ENCODE measurements at regions not wholly inside any gene's neighbourhood (a gene's known extent, or its start where the extent isn't known, plus 50 kb on each side); places are given as distances from the start of the nearest gene placed in this dataset.

DNA sequence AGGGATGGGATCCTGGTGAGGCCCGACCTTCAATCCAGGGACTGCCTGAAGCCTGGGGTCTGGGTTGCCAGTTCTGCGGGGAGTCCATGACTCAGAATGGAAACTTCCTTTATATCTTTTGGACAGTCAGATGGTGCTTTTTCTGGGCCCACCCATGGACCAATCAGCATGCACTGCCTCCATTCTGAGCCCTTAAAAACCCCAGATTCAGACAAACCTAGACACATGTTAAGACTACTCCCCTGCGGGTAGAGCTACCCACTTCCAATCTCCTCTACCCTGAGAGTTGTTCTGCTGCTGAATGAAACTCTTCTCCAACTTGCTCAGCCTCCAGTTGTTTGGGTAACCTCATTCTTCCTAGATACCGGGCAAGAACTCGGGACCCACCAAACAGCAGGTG lies 1315.2 kb upstream of the MIR17HG start:
- TF ChIP-seq, protein P1, sequence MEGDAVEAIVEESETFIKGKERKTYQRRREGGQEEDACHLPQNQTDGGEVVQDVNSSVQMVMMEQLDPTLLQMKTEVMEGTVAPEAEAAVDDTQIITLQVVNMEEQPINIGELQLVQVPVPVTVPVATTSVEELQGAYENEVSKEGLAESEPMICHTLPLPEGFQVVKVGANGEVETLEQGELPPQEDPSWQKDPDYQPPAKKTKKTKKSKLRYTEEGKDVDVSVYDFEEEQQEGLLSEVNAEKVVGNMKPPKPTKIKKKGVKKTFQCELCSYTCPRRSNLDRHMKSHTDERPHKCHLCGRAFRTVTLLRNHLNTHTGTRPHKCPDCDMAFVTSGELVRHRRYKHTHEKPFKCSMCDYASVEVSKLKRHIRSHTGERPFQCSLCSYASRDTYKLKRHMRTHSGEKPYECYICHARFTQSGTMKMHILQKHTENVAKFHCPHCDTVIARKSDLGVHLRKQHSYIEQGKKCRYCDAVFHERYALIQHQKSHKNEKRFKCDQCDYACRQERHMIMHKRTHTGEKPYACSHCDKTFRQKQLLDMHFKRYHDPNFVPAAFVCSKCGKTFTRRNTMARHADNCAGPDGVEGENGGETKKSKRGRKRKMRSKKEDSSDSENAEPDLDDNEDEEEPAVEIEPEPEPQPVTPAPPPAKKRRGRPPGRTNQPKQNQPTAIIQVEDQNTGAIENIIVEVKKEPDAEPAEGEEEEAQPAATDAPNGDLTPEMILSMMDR (IDR thresholded peaks at IDR 0.05; ENCODE audit: low read depth, low read length, missing input control), result no peak
- TF ChIP-seq RAD21 (IDR thresholded peaks at IDR 0.05), result no peak
- no peak for TF ChIP-seq HNF4G (IDR thresholded peaks at IDR 0.05)
- TF ChIP-seq REST (IDR thresholded peaks at IDR 0.05), result no peak
- TF ChIP-seq MAX (IDR thresholded peaks at IDR 0.05), result no peak
- TF ChIP-seq FOXA1 (IDR thresholded peaks at IDR 0.05), result no peak
- TF ChIP-seq GABPA (IDR thresholded peaks at IDR 0.05 in 1 of 2, conservative IDR thresholded peaks at IDR 0.05 in 1 of 2), result no peak
- no peak for TF ChIP-seq ATF3 (IDR thresholded peaks at IDR 0.05)
- TF ChIP-seq SP1 (IDR thresholded peaks at IDR 0.05), result no peak
- TF ChIP-seq JUND (IDR thresholded peaks at IDR 0.05), result no peak
- TF ChIP-seq RXRA (IDR thresholded peaks at IDR 0.05), result no peak

All from liver (tissue), 3 donors.